Gastrocnemius medialis (tissue), 4 donors: ENCODE measurements at regions not wholly inside any gene's neighbourhood (a gene's known extent, or its start where the extent isn't known, plus 50 kb on each side); places are given as distances from the start of the nearest gene placed in this dataset.
"Not testable (repeated sequence)": the region's sequence is repeated elsewhere in the genome, so short reads cannot be mapped to it uniquely, and the experiment has no call there.

Experiments
- ATAC-seq, 2 donors: fragments of 150-250 bp; one replicate each; pipeline ENCODE4 v1.9.1; 2016
- DNase-seq, 2 donors: peaks; one replicate each; pipeline ENCODE4 v3.0.0-alpha.2; 2019
- H3K27ac ChIP-seq, 4 donors: fragments of 200-600 bp; sonication (generic); 1 replicate in 1 of 4; 2 replicates in 3 of 4; pipeline ENCODE4 v1.5.1; 2016 to 2018; ENCODE audit warnings: mild to moderate bottlenecking in 2 of 4, moderate library complexity in 1 of 4
- H3K27me3 ChIP-seq, 3 donors: fragments of 200-600 bp; sonication (generic) in 2 of 3; 1 replicate in 1 of 3; 2 replicates in 2 of 3; pipeline versions ENCODE4 v1.5.1 to v1.6.0; 2016 to 2019; ENCODE audit warnings: mild to moderate bottlenecking in 1 of 3, moderate library complexity in 1 of 3
- H3K36me3 ChIP-seq, 2 donors: fragments of 200-600 bp; sonication (generic) in 1 of 2; one replicate each; pipeline ENCODE4 v1.5.1; 2017 to 2018
- H3K4me1 ChIP-seq, 2 donors: fragments of 200-600 bp; sonication (generic) in 1 of 2; one replicate each; pipeline ENCODE4 v1.5.1; 2016 to 2017; ENCODE audit warnings: mild to moderate bottlenecking in 2 of 2
- H3K4me3 ChIP-seq, 4 donors: fragments of 200-600 bp; sonication (generic) in 3 of 4; 1 replicate in 1 of 4; 2 replicates in 3 of 4; pipeline ENCODE4 v1.5.1; 2016 to 2019; ENCODE audit warnings: mild to moderate bottlenecking in 2 of 4
- H3K9me3 ChIP-seq, 3 donors: fragments of 200-600 bp; sonication (generic) in 2 of 3; 1 replicate in 1 of 3; 2 replicates in 2 of 3; pipeline ENCODE4 v1.5.1; 2016 to 2019
- POLR2A ChIP-seq, 2 donors: fragments of 450-650 bp; IDR thresholded peaks; one replicate each; pipeline ENCODE4 v1.6.1; 2017; ENCODE audit warnings: antibody characterized with exemption in 2 of 2, mild to moderate bottlenecking in 2 of 2, moderate library complexity in 2 of 2
- in situ Hi-C, 4 donors: fragments of 200-750 bp; cut with MboI; loops; one replicate each; pipeline versions ENCODE4 v1.15.0 to v1.8.0; 2017; ENCODE audit warnings: low sequenced_read_pairs in 4 of 4
- intact Hi-C: fragments of 100-400 bp; cut with DNase I; formaldehyde crosslinking; loops from one replicate; pipeline ENCODE4 v1.15.1; 2023; ENCODE audit warnings: low total_unique reads
- TF ChIP-seq, protein P1 (sequence below), 5 experiments: fragments of 450-650 bp in 3 of 5; fragments of 200-600 bp in 2 of 5; sonication (generic) in 2 of 5; IDR thresholded peaks in 4 of 5; conservative IDR thresholded peaks in 1 of 5; 1 replicate in 4 of 5; 2 replicates in 1 of 5; pipeline ENCODE4 v1.5.1; 2016 to 2019; ENCODE audit warnings: antibody characterized with exemption in 5 of 5, mild to moderate bottlenecking in 3 of 5, moderate library complexity in 3 of 5

GRCh38 chr10:30727524-30727923 lies 98.0 kb upstream of the LYZL2 start:
- ATAC-seq = no peak
- Histone ChIP-seq H3K27ac (no peak overlapping the region), H3K4me3 (no peak overlapping the region), H3K36me3 (no peaks in the 10 kb centered on the region), H3K27me3 (no peaks in the 10 kb centered on the region), H3K4me1 (no peaks in the 10 kb centered on the region), H3K9me3 (no peaks in the 10 kb centered on the region)
- TF ChIP-seq, protein P1, sequence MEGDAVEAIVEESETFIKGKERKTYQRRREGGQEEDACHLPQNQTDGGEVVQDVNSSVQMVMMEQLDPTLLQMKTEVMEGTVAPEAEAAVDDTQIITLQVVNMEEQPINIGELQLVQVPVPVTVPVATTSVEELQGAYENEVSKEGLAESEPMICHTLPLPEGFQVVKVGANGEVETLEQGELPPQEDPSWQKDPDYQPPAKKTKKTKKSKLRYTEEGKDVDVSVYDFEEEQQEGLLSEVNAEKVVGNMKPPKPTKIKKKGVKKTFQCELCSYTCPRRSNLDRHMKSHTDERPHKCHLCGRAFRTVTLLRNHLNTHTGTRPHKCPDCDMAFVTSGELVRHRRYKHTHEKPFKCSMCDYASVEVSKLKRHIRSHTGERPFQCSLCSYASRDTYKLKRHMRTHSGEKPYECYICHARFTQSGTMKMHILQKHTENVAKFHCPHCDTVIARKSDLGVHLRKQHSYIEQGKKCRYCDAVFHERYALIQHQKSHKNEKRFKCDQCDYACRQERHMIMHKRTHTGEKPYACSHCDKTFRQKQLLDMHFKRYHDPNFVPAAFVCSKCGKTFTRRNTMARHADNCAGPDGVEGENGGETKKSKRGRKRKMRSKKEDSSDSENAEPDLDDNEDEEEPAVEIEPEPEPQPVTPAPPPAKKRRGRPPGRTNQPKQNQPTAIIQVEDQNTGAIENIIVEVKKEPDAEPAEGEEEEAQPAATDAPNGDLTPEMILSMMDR (IDR thresholded peaks at IDR 0.05 in 4 of 5, conservative IDR thresholded peaks at IDR 0.05 in 1 of 5) = no peak
- TF ChIP-seq POLR2A (IDR thresholded peaks at IDR 0.05) = no peak
- intact Hi-C loops (loop anchor here (1.0 to 5.0 kb wide), 2 partner anchors 765 to 1081 kb away; no protein-coding TSS in a partner anchor), in situ Hi-C loops (loop anchor here in 2 of 4 donors (5.0 to 25.0 kb wide), 2 partner anchors 760 to 1085 kb away; no protein-coding TSS in a partner anchor)
- DNase-seq = no peak

DNA sequence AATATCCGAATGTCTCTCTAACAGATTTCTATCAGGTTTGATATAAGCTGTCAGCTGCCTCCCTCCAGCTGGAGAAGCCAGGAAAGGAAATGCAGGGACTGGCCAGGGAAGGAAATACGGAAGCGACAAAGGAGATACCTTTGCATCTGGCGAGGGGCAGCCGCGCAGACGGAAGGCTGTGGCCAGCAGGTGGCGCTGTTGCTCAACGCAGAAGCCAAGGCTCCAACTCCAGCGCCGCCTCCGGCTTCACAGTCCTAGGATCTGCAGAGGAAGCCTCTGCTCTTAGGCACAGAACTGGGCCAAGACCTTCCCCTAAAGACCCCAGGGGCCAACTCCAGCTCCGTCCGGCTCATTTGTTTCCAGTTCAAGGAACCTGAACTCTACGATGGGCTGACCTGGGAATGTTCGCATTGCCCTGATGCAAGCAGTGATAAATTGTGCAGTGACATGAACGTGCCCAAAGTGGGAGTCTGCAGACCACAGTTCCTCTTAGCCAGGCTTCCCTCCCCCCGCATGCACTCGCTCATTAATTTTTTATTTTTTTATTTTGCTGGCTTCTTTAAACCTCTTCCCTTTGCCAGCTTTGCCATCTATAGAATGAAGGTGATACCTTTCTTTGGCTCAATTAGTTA lies 97.3 kb upstream of the LYZL2 start:
- not testable (repeated sequence) for H3K9me3 ChIP-seq, H3K4me1 ChIP-seq, H3K27me3 ChIP-seq, H3K36me3 ChIP-seq, H3K27ac ChIP-seq, H3K4me3 ChIP-seq
- DNase-seq (peak; percentile 57 to 58), ATAC-seq (peak; percentile 90 to 91)
- intact Hi-C loops = loop anchor here (1.0 to 5.0 kb wide), 2 partner anchors 765 to 1081 kb away; no protein-coding TSS in a partner anchor
- in situ Hi-C loops = loop anchor here in 2 of 4 donors (5.0 to 25.0 kb wide), 2 partner anchors 760 to 1085 kb away; no protein-coding TSS in a partner anchor
- TF ChIP-seq, protein P1 (IDR thresholded peaks at IDR 0.05 in 4 of 5, conservative IDR thresholded peaks at IDR 0.05 in 1 of 5) = peak in 4 of 5 experiments; percentile 15 to 78 (median 50)

DNA sequence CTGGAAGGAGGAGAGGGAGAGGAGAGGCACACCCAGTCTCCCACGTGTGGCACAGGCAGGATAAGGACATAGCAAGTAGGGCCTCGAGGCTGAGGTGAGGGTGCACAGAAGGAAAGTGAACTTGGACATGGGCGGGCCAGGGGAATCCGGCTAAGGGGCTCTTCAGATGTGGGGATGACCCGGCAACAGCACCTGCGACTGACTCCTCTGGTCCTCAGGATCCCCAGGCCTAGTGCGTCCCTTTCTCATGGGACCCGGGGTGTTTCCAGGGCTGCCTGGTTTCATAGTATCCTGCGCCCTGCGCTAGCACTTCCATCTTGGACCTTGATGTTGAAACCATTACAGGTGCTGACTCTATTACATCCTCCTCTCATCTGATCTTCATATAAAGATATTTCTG lies 96.1 kb upstream of the LYZL2 start:
- intact Hi-C loops = loop anchor here (5.0 kb wide), 1 partner anchor 767 kb away; no protein-coding TSS in a partner anchor

DNA sequence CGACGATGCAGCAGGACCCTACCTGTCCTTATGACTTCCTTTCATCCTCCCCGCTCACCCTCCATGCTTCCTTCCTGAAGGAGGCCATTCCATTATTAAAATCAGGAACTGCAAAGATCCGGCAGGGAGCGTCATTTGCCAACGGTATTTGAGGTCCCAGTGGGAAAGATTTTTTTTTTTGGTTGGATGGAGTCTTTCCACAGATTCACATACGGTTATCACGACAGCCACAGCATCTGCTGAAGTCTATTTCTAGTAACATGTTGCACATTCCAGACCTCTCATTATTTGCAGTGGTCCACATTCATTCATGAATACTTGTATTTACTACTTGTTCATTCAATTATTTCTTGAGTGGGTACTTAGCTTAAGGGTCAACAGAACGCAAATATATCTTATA lies 94.7 kb upstream of the LYZL2 start:
- no peak for DNase-seq
- no peak for TF ChIP-seq POLR2A (IDR thresholded peaks at IDR 0.05)
- TF ChIP-seq, protein P1 (IDR thresholded peaks at IDR 0.05 in 4 of 5, conservative IDR thresholded peaks at IDR 0.05 in 1 of 5) = no peak
- H3K27ac ChIP-seq = no peak overlapping the region
- intact Hi-C loops = no loop called here
- no peak for ATAC-seq
- H3K4me3 ChIP-seq = no peak overlapping the region
- H3K4me1 ChIP-seq = no peaks in the 10 kb centered on the region
- H3K27me3 ChIP-seq = no peaks in the 10 kb centered on the region
- in situ Hi-C loops = loop anchor here in 1 of 4 donors (5.0 kb wide), 1 partner anchor 1088 kb away; no protein-coding TSS in a partner anchor
- H3K36me3 ChIP-seq = no peaks in the 10 kb centered on the region
- H3K9me3 ChIP-seq = no peaks in the 10 kb centered on the region

More for the DNA sequence above, 96.1 kb upstream of the LYZL2 start:
- no peak overlapping the region for H3K27ac ChIP-seq
- H3K4me3 ChIP-seq = no peak overlapping the region
- H3K9me3 ChIP-seq = no peaks in the 10 kb centered on the region
- ATAC-seq (no peak), DNase-seq (no peak)
- in situ Hi-C loops = loop anchor here in 2 of 4 donors (5.0 to 25.0 kb wide), 2 partner anchors 762 to 1087 kb away; no protein-coding TSS in a partner anchor
- H3K36me3 ChIP-seq = no peaks in the 10 kb centered on the region
- H3K27me3 ChIP-seq = no peaks in the 10 kb centered on the region
- H3K4me1 ChIP-seq = no peaks in the 10 kb centered on the region
- TF ChIP-seq POLR2A (IDR thresholded peaks at IDR 0.05) = no peak
- TF ChIP-seq, protein P1 (IDR thresholded peaks at IDR 0.05 in 4 of 5, conservative IDR thresholded peaks at IDR 0.05 in 1 of 5) = no peak
